WTC11 (cell line): ENCODE measurements at regions not wholly inside any gene's neighbourhood (a gene's known extent, or its start where the extent isn't known, plus 50 kb on each side); places are given as distances from the start of the nearest gene placed in this dataset.

Experiments
- ATAC-seq: fragments of 200-7000 bp; cut with Tn5 transposase; 2 replicates; pipeline ENCODE4 v1.10.0; 2021; ENCODE audit warnings: mild to moderate bottlenecking, moderate library complexity
- CTCF ChIA-PET: fragments of 300-600 bp; sonication (Branson Sonifier 250); formaldehyde crosslinking; loops from one replicate; lab custom pipeline; 2021; ENCODE audit warnings: antibody characterized with exemption; lab: Charles Lee
- POLR2A ChIA-PET: fragments of 350-600 bp; sonication (Branson Sonifier 250); formaldehyde crosslinking; loops from one replicate; lab custom pipeline; 2021; ENCODE audit warnings: antibody characterized with exemption; lab: Charles Lee
- DNase-seq: peaks from one replicate; pipeline ENCODE4 v3.0.0; 2021; ENCODE audit warnings: low spot score
- H3K27ac Mint-ChIP-seq: 2 replicates; pipeline ENCODE4 v1.8.0; 2021; ENCODE audit warnings: mixed read lengths
- H3K27me3 Mint-ChIP-seq: 2 replicates; pipeline ENCODE4 v1.8.0; 2021; ENCODE audit warnings: low read depth, mild to moderate bottlenecking, moderate library complexity, mixed read lengths
- H3K36me3 Mint-ChIP-seq: 2 replicates; pipeline ENCODE4 v1.8.0; 2021; ENCODE audit warnings: mixed read lengths
- H3K4me1 Mint-ChIP-seq: 2 replicates; pipeline ENCODE4 v1.8.0; 2022; ENCODE audit warnings: mixed read lengths
- H3K4me3 Mint-ChIP-seq: 2 replicates; pipeline ENCODE4 v1.8.0; 2021; ENCODE audit warnings: mild to moderate bottlenecking, moderate library complexity, mixed read lengths
- H3K9me3 Mint-ChIP-seq: 2 replicates; pipeline ENCODE4 v1.8.0; 2021; ENCODE audit warnings: mixed read lengths
- ELF4 ChIP-seq: sonication (generic); formaldehyde crosslinking; IDR thresholded peaks from 2 replicates; pipeline ENCODE4 v1.8.1; 2022; ENCODE audit warnings: low read depth, mild to moderate bottlenecking, moderate library complexity, missing genetic modification reagents
- EMX1 ChIP-seq: fragments of 250-450 bp; sonication (Bioruptor Pico); IDR thresholded peaks from 2 replicates; pipeline ENCODE4 v1.8.0; 2021; ENCODE audit warnings: mild to moderate bottlenecking
- FOXJ3 ChIP-seq: sonication (generic); formaldehyde crosslinking; IDR thresholded peaks from 2 replicates; pipeline ENCODE4 v1.9.0; 2021; ENCODE audit warnings: missing genetic modification reagents, mild to moderate bottlenecking, borderline replicate concordance
- MYBL2 ChIP-seq: sonication (generic); formaldehyde crosslinking; IDR thresholded peaks from 2 replicates; pipeline ENCODE4 v1.8.1; 2023; ENCODE audit warnings: mild to moderate bottlenecking, moderate library complexity, missing genetic modification reagents
- NFYB ChIP-seq: sonication (generic); formaldehyde crosslinking; conservative IDR thresholded peaks from 2 replicates; pipeline ENCODE4 v1.8.0; 2022; ENCODE audit warnings: low read depth, missing genetic modification reagents
- RORB ChIP-seq: fragments of 250-450 bp; sonication (Bioruptor Pico); IDR thresholded peaks from 2 replicates; pipeline ENCODE4 v1.9.0; 2021; ENCODE audit warnings: mild to moderate bottlenecking
- TEAD4 ChIP-seq: sonication (generic); formaldehyde crosslinking; IDR thresholded peaks from 2 replicates; pipeline ENCODE4 v1.8.0; 2022; ENCODE audit warnings: mild to moderate bottlenecking, missing genetic modification reagents
- ZNF317 ChIP-seq: sonication (generic); formaldehyde crosslinking; IDR thresholded peaks from 2 replicates; pipeline ENCODE4 v1.8.1; 2023; ENCODE audit warnings: low read depth, mild to moderate bottlenecking, moderate library complexity, missing genetic modification reagents, borderline replicate concordance
- ZNF423 ChIP-seq: fragments of 250-450 bp; sonication (Bioruptor Pico); IDR thresholded peaks from 2 replicates; pipeline ENCODE4 v2.1.2; 2022; ENCODE audit warnings: mild to moderate bottlenecking, moderate library complexity
- ZNF671 ChIP-seq: fragments of 250-450 bp; sonication (Bioruptor Pico); IDR thresholded peaks from 2 replicates; pipeline ENCODE4 v1.8.0; 2021; ENCODE audit warnings: mild to moderate bottlenecking
- TF ChIP-seq, protein P1 (sequence below): sonication (generic); formaldehyde crosslinking; IDR thresholded peaks from 2 replicates; pipeline ENCODE4 v1.8.1; 2023; ENCODE audit warnings: mild to moderate bottlenecking, moderate library complexity, missing genetic modification reagents
- TF ChIP-seq, protein P2 (sequence below): sonication (generic); formaldehyde crosslinking; IDR thresholded peaks from 2 replicates; pipeline ENCODE4 v1.8.1; 2023; ENCODE audit warnings: mild to moderate bottlenecking, missing genetic modification reagents
- TF ChIP-seq, protein P3 (sequence below): sonication (generic); formaldehyde crosslinking; IDR thresholded peaks from 2 replicates; pipeline ENCODE4 v1.8.0; 2022; ENCODE audit warnings: mild to moderate bottlenecking, missing genetic modification reagents
- TF ChIP-seq, protein P4 (sequence below): sonication (generic); formaldehyde crosslinking; conservative IDR thresholded peaks from 2 replicates; pipeline ENCODE4 v1.8.1; 2023; ENCODE audit warnings: mild to moderate bottlenecking, low read depth, missing genetic modification reagents, moderate library complexity
- TF ChIP-seq, protein P5 (sequence below): sonication (generic); formaldehyde crosslinking; IDR thresholded peaks from 2 replicates; pipeline ENCODE4 v1.8.1; 2022; ENCODE audit warnings: low read depth, missing genetic modification reagents, borderline replicate concordance

DNA sequence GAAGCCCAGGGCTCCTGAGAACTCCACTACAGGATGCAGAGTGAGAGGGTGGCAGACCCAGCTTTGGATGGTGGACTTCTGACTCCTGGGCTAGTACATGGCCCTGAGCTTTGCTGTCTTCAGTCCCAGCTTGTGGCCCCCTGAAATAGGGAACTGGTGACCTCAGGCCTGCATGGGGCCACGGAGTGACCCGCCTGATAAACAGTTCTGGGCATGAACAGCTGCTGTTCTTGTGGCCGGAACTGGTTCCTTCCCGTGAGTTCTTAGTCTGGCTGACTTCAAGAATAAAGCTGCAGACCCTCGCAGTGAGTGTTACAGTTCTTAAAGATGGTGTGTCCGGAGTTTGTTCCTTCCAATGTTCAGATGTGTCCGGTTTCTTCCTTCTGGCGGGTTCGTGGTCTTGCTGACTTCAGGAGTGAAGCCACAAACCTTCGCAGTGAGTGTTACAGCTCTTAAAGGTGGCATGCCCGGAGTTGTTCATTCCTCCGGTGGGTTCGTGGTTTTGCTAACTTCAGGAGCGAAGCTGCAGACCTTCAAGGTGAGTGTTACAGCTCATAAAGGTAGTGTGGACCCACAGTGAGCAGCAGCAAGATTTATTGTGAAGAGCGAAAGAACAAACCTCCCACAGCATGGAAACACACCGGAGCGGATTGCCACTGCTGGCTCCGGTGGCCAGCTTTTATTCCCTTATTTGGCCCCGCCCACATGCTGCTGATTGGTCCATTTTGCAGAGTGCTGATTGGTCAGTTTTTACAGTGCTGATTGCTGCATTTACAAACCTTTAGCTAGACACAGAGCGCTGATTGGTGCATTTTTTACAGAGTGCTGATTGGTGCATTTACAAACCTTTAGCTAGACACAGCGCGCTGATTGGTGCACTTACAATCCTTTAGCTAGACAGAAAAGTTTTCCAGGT, 268.0 kb downstream of the ZEB1 start:
- POLR2A ChIA-PET: no interaction called here
- CTCF ChIA-PET: no interaction called here
- TF ChIP-seq NFYB (peak; percentile 43; the same call in 1 of the 2 replicates), EMX1 (CRISPR knock-in tag) (no peak)
- H3K27me3 Mint-ChIP-seq: no peaks in the 10 kb centered on the region
- H3K4me3 Mint-ChIP-seq: no peak overlapping the region
- H3K27ac Mint-ChIP-seq: no peak overlapping the region
- DNase-seq (no peak), ATAC-seq (no peak)
- peaks cover 7% of the 10 kb centered on the region; the same call in 1 of the 2 replicates for H3K36me3 Mint-ChIP-seq
- peaks cover 15% of the 10 kb centered on the region for H3K9me3 Mint-ChIP-seq
- H3K4me1 Mint-ChIP-seq: peaks cover 17% of the 10 kb centered on the region

DNA sequence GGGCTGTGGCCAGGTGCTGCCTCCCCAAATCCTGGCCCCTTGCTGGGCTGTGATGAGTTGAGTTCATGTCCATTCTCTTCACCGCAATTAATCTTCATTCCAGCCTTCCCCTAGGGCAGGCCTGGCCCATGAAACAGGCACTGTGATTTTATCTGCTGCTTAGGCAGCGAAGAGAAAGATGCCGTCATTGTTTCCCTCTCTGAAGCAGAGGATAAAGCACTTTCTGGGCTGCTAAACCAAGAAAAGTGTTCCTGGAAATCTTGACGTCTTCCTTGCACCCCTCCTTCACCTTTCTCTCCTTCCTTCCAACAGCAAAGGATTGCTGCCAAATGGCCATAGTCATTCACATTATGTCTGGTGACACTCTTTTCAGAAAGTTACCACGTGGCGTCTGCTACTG, 265.9 kb downstream of the ZEB1 start:
- peaks cover 17% of the 10 kb centered on the region for H3K4me1 Mint-ChIP-seq
- TF ChIP-seq, protein P1, sequence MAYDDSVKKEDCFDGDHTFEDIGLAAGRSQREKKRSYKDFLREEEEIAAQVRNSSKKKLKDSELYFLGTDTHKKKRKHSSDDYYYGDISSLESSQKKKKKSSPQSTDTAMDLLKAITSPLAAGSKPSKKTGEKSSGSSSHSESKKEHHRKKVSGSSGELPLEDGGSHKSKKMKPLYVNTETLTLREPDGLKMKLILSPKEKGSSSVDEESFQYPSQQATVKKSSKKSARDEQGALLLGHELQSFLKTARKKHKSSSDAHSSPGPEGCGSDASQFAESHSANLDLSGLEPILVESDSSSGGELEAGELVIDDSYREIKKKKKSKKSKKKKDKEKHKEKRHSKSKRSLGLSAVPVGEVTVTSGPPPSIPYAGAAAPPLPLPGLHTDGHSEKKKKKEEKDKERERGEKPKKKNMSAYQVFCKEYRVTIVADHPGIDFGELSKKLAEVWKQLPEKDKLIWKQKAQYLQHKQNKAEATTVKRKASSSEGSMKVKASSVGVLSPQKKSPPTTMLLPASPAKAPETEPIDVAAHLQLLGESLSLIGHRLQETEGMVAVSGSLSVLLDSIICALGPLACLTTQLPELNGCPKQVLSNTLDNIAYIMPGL (CRISPR knock-in tag): no peak
- TF ChIP-seq ZNF423: no peak
- peak; percentile 61; the same call in 1 of the 2 replicates for TF ChIP-seq ZNF317 (CRISPR knock-in tag)
- no peak for TF ChIP-seq FOXJ3 (CRISPR knock-in tag)
- TF ChIP-seq ZNF671 (CRISPR knock-in tag): no peak
- TF ChIP-seq, all 79 proteins: peak for 1
- POLR2A ChIA-PET: no interaction called here
- DNase-seq: no peak
- ATAC-seq: no peak
- CTCF ChIA-PET: interaction anchor here (0.6 to 2.3 kb wide), 2 partner anchors 35 to 1966 kb away, joined by 3 to 6 read pairs; no protein-coding TSS in a partner anchor
- H3K9me3 Mint-ChIP-seq: peaks cover 15% of the 10 kb centered on the region
- no peak overlapping the region for H3K4me3 Mint-ChIP-seq
- no peaks in the 10 kb centered on the region; the same call in 1 of the 2 replicates for H3K27me3 Mint-ChIP-seq
- peaks cover 7% of the 10 kb centered on the region; the same call in 1 of the 2 replicates for H3K36me3 Mint-ChIP-seq
- H3K27ac Mint-ChIP-seq: no peak overlapping the region

DNA sequence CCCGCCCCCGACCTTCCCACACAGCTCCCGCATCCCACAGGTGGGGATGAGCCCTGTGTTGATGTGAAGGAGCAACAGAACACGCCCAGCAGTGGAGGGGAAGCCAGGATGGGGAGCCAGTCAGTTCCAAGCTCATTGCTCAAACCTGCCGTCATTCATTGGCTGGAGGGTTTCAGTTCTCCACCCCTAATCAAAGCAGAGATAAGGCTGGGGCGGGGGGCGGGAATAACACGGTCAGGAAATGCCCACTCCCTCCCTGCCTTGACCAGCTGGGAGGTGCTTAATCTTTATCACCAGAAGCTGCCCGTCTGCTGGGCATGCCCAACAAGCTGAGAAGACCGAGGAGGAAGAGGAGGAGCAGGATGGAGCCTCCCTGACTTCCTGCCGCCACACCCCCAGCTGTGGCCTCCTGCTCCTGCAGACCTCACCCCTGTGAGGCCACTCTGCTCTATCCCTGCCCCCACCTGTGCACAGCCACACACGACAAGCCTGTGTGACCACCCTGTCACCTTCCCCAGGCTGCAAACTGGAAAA, 265.1 kb downstream of the ZEB1 start:
- no peaks in the 10 kb centered on the region; the same call in 1 of the 2 replicates for H3K27me3 Mint-ChIP-seq
- no peak overlapping the region for H3K27ac Mint-ChIP-seq
- peaks cover 7% of the 10 kb centered on the region; the same call in 1 of the 2 replicates for H3K36me3 Mint-ChIP-seq
- ATAC-seq: no peak; the same call in 1 of the 2 replicates
- TF ChIP-seq FOXJ3 (CRISPR knock-in tag): no peak
- TF ChIP-seq, protein P1 (CRISPR knock-in tag): no peak
- TF ChIP-seq, protein P2, sequence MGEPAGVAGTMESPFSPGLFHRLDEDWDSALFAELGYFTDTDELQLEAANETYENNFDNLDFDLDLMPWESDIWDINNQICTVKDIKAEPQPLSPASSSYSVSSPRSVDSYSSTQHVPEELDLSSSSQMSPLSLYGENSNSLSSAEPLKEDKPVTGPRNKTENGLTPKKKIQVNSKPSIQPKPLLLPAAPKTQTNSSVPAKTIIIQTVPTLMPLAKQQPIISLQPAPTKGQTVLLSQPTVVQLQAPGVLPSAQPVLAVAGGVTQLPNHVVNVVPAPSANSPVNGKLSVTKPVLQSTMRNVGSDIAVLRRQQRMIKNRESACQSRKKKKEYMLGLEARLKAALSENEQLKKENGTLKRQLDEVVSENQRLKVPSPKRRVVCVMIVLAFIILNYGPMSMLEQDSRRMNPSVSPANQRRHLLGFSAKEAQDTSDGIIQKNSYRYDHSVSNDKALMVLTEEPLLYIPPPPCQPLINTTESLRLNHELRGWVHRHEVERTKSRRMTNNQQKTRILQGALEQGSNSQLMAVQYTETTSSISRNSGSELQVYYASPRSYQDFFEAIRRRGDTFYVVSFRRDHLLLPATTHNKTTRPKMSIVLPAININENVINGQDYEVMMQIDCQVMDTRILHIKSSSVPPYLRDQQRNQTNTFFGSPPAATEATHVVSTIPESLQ (CRISPR knock-in tag): no peak
- TF ChIP-seq, protein P3, sequence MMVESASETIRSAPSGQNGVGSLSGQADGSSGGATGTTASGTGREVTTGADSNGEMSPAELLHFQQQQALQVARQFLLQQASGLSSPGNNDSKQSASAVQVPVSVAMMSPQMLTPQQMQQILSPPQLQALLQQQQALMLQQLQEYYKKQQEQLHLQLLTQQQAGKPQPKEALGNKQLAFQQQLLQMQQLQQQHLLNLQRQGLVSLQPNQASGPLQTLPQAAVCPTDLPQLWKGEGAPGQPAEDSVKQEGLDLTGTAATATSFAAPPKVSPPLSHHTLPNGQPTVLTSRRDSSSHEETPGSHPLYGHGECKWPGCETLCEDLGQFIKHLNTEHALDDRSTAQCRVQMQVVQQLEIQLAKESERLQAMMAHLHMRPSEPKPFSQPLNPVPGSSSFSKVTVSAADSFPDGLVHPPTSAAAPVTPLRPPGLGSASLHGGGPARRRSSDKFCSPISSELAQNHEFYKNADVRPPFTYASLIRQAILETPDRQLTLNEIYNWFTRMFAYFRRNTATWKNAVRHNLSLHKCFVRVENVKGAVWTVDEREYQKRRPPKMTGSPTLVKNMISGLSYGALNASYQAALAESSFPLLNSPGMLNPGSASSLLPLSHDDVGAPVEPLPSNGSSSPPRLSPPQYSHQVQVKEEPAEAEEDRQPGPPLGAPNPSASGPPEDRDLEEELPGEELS (CRISPR knock-in tag): no peak
- TF ChIP-seq MYBL2 (CRISPR knock-in tag): no peak
- TF ChIP-seq RORB (CRISPR knock-in tag): no peak
- no peak for TF ChIP-seq ELF4
- TF ChIP-seq, protein P4, sequence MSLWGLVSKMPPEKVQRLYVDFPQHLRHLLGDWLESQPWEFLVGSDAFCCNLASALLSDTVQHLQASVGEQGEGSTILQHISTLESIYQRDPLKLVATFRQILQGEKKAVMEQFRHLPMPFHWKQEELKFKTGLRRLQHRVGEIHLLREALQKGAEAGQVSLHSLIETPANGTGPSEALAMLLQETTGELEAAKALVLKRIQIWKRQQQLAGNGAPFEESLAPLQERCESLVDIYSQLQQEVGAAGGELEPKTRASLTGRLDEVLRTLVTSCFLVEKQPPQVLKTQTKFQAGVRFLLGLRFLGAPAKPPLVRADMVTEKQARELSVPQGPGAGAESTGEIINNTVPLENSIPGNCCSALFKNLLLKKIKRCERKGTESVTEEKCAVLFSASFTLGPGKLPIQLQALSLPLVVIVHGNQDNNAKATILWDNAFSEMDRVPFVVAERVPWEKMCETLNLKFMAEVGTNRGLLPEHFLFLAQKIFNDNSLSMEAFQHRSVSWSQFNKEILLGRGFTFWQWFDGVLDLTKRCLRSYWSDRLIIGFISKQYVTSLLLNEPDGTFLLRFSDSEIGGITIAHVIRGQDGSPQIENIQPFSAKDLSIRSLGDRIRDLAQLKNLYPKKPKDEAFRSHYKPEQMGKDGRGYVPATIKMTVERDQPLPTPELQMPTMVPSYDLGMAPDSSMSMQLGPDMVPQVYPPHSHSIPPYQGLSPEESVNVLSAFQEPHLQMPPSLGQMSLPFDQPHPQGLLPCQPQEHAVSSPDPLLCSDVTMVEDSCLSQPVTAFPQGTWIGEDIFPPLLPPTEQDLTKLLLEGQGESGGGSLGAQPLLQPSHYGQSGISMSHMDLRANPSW (CRISPR knock-in tag): no peak
- no peak for TF ChIP-seq TEAD4 (CRISPR knock-in tag)
- TF ChIP-seq, protein P5, sequence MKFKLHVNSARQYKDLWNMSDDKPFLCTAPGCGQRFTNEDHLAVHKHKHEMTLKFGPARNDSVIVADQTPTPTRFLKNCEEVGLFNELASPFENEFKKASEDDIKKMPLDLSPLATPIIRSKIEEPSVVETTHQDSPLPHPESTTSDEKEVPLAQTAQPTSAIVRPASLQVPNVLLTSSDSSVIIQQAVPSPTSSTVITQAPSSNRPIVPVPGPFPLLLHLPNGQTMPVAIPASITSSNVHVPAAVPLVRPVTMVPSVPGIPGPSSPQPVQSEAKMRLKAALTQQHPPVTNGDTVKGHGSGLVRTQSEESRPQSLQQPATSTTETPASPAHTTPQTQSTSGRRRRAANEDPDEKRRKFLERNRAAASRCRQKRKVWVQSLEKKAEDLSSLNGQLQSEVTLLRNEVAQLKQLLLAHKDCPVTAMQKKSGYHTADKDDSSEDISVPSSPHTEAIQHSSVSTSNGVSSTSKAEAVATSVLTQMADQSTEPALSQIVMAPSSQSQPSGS: no peak
- TF ChIP-seq, all 79 proteins: peak for 0
- Mint-ChIP-seq H3K4me1 (peaks cover 17% of the 10 kb centered on the region), H3K4me3 (no peak overlapping the region), H3K9me3 (peaks cover 21% of the 10 kb centered on the region)
- DNase-seq: no peak
- POLR2A ChIA-PET: no interaction called here
- CTCF ChIA-PET: interaction anchor here (0.6 to 2.3 kb wide), 3 partner anchors 36 to 1966 kb away, joined by 3 to 6 read pairs (median 5); no protein-coding TSS in a partner anchor
